Endothelial cell of umbilical vein (primary cell): ENCODE measurements at regions not wholly inside any gene's neighbourhood (a gene's known extent, or its start where the extent isn't known, plus 50 kb on each side); places are given as distances from the start of the nearest gene placed in this dataset.

Experiments
- BruUV-seq: library from RNA; stranded (reverse); fragments of 400-500 nt; replicated peaks from 2 replicates; lab custom pipeline; 2021; lab: Mats Ljungman, UMichigan
- CTCF ChIA-PET: fragments of 300-600, 350-600 bp; sonication (Branson Sonifier 250); formaldehyde crosslinking; loops from one replicate; lab custom pipeline; 2021; ENCODE audit warnings: antibody characterized with exemption, inconsistent platforms; lab: Charles Lee
- POLR2A ChIA-PET: fragments of 300-600, 350-600 bp; sonication (Branson Sonifier 250); formaldehyde crosslinking; loops from one replicate; lab custom pipeline; 2021; ENCODE audit warnings: antibody characterized with exemption, inconsistent platforms; lab: Charles Lee
- DNase-seq: peaks from one replicate; pipeline ENCODE4 v3.0.0-alpha.2; 2011; ENCODE audit warnings: low read depth, low spot score
- FAIRE-seq: peaks from 2 replicates; lab custom pipeline; 2011; peaks lifted over from hg19 to GRCh38; lab: Jason Lieb, UNC
- H2AFZ ChIP-seq: 2 replicates; pipeline ENCODE4 v1.6.0; 2012; ENCODE audit warnings: low read depth, low read length, control low read depth, inconsistent platforms
- H3K27ac ChIP-seq: 2 replicates; pipeline ENCODE4 v1.5.1; 2011; ENCODE audit warnings: low read depth, mild to moderate bottlenecking, control low read depth, low read length, moderate library complexity; ENCODE audit not compliant: insufficient read depth
- H3K27me3 ChIP-seq, 2 experiments: 2 replicates each; pipeline versions ENCODE4 v1.6.0 to v1.6.1; 2011; ENCODE audit warnings: low read length in 2 of 2, mixed read lengths in 1 of 2; ENCODE audit not compliant: control insufficient read depth in 2 of 2, insufficient read depth in 2 of 2
- H3K36me3 ChIP-seq, 2 experiments: 2 replicates in 1 of 2; 3 replicates in 1 of 2; pipeline ENCODE4 v1.5.1; 2011; ENCODE audit warnings: low read length in 2 of 2, mild to moderate bottlenecking in 1 of 2, moderate library complexity in 1 of 2; ENCODE audit not compliant: control insufficient read depth in 2 of 2, insufficient read depth in 2 of 2; ENCODE audit errors: extremely low read depth in 1 of 2
- H3K4me1 ChIP-seq: 3 replicates; pipeline ENCODE4 v1.5.1; 2011; ENCODE audit warnings: mild to moderate bottlenecking, low read length; ENCODE audit not compliant: control insufficient read depth, insufficient read depth; ENCODE audit errors: extremely low read depth
- H3K4me2 ChIP-seq: 2 replicates; pipeline ENCODE4 v1.6.1; 2011; ENCODE audit warnings: low read length, control low read depth, mixed read lengths; ENCODE audit not compliant: insufficient read depth
- H3K4me3 ChIP-seq, 3 experiments: fragments of 200-600 bp in 1 of 3; sonication (generic), shearing (Covaris generic) in 1 of 3; replicated peaks in 1 of 3; 2 replicates each; pipeline ENCODE4 v1.5.1; 2011 to 2016; ENCODE audit warnings: control low read depth in 3 of 3, low read length in 3 of 3, mild to moderate bottlenecking in 2 of 3, inconsistent platforms in 1 of 3, low read depth in 1 of 3, moderate library complexity in 1 of 3; ENCODE audit not compliant: insufficient read depth in 1 of 3
- H3K79me2 ChIP-seq: 2 replicates; pipeline ENCODE4 v1.6.0; 2012; ENCODE audit warnings: low read length, inconsistent platforms; ENCODE audit not compliant: control insufficient read depth, insufficient read depth
- H3K9ac ChIP-seq: replicated peaks from 2 replicates; pipeline ENCODE3; 2011; ENCODE audit warnings: low read length, control low read depth; ENCODE audit not compliant: insufficient read depth; ENCODE audit errors: extremely low read depth
- H3K9me1 ChIP-seq: replicated peaks from 3 replicates; pipeline ENCODE4 v1.6.0; 2011; ENCODE audit warnings: mild to moderate bottlenecking, low read length; ENCODE audit not compliant: control insufficient read depth, insufficient read depth; ENCODE audit errors: extremely low read depth
- H3K9me3 ChIP-seq: replicated peaks from 2 replicates; pipeline ENCODE4 v1.5.1; 2012; ENCODE audit warnings: low read length, inconsistent platforms; ENCODE audit not compliant: control insufficient read depth, insufficient read depth
- H4K20me1 ChIP-seq: replicated peaks from 2 replicates; pipeline ENCODE3; 2011; ENCODE audit warnings: mild to moderate bottlenecking, low read length; ENCODE audit not compliant: control insufficient read depth, insufficient read depth; ENCODE audit errors: extremely low read depth
- CTCF ChIP-seq, 2 donors: IDR thresholded peaks; 1 replicate in 1 of 2; 2 replicates in 1 of 2; pipeline ENCODE4 v1.5.1; 2011; ENCODE audit warnings: low read length in 2 of 2, mild to moderate bottlenecking in 2 of 2, moderate library complexity in 2 of 2, control low read depth in 1 of 2, inconsistent platforms in 1 of 2, low read depth in 1 of 2; ENCODE audit not compliant: insufficient read depth in 1 of 2; ENCODE audit errors: extremely low read depth in 1 of 2
- FOS ChIP-seq: IDR thresholded peaks from 2 replicates; pipeline ENCODE4 v1.6.1; 2011; ENCODE audit warnings: mild to moderate bottlenecking, low read length, moderate library complexity, borderline replicate concordance; ENCODE audit not compliant: insufficient read depth
- GATA2 ChIP-seq: IDR thresholded peaks from 2 replicates; pipeline ENCODE4 v1.7.0; 2011; ENCODE audit warnings: low read depth, mild to moderate bottlenecking, moderate library complexity, mixed read lengths, low read length; ENCODE audit not compliant: insufficient read length, insufficient read depth
- JUN ChIP-seq: IDR thresholded peaks from 2 replicates; pipeline ENCODE4 v1.6.1; 2011; ENCODE audit warnings: borderline replicate concordance, low read depth; ENCODE audit not compliant: insufficient read length, insufficient read depth
- MAX ChIP-seq: IDR thresholded peaks from 2 replicates; pipeline ENCODE4 v1.6.1; 2011; ENCODE audit not compliant: insufficient read depth, insufficient read length
- MYC ChIP-seq: IDR thresholded peaks from one replicate; pipeline ENCODE4 v1.6.1; 2011; ENCODE audit warnings: mild to moderate bottlenecking, low read depth, low read length
- POLR2A ChIP-seq: IDR thresholded peaks from 2 replicates; pipeline ENCODE4 v1.6.1; 2012; ENCODE audit warnings: low read depth, mild to moderate bottlenecking, control low read depth, low read length
- dilution Hi-C: fragments of 300-500 bp; cut with MboI; formaldehyde crosslinking; loops from one replicate; pipeline ENCODE4 v1.15.0; 2019; ENCODE audit warnings: low sequenced_read_pairs; ENCODE audit not compliant: extremely low pct_ligation_motif_present
- intact Hi-C: fragments of 100-400 bp; cut with micrococcal nuclease; formaldehyde crosslinking; loops from one replicate; pipeline ENCODE4 v1.10.0; 2022

- POLR2A ChIA-PET = no interaction called here
- H3K9me1 ChIP-seq = no peaks in the 10 kb centered on the region
- H3K27ac ChIP-seq = no peak overlapping the region
- intact Hi-C loops (no loop called here), dilution Hi-C loops (no loop called here)
- FAIRE-seq (no peak), DNase-seq (no peak)
- no TSS peak for BruUV-seq
- CTCF ChIA-PET = no interaction called here
- no peak overlapping the region for H2AFZ ChIP-seq
- no peak overlapping the region for H3K4me3 ChIP-seq
- H3K36me3 ChIP-seq = no peaks in the 10 kb centered on the region
- H4K20me1 ChIP-seq = no peaks in the 10 kb centered on the region
- peaks cover 3% of the 10 kb centered on the region for H3K4me1 ChIP-seq
- TF ChIP-seq POLR2A (no peak), JUN (no peak), MAX (no peak), GATA2 (no peak), MYC (no peak), FOS (no peak), CTCF (IDR thresholded peaks at IDR 0.05; ENCODE audit: extremely low read depth in 1 of 2, insufficient read depth in 1 of 2, low read depth in 1 of 2, low read length in 2 of 2) (no peak)
- H3K9ac ChIP-seq = no peak overlapping the region
- H3K79me2 ChIP-seq = no peaks in the 10 kb centered on the region
- no peaks in the 10 kb centered on the region for H3K27me3 ChIP-seq
- no peaks in the 10 kb centered on the region for H3K9me3 ChIP-seq
- no peak overlapping the region for H3K4me2 ChIP-seq
Observed at GRCh38 chr12:23099104-23099503, 474.1 kb downstream of the ETNK1 start.

GRCh38 chr12:23099604-23100003, 474.6 kb downstream of the ETNK1 start:
- no peaks in the 10 kb centered on the region for H4K20me1 ChIP-seq
- H3K27ac ChIP-seq = no peak overlapping the region
- no peak for TF ChIP-seq CTCF (IDR thresholded peaks at IDR 0.05; ENCODE audit: extremely low read depth in 1 of 2, insufficient read depth in 1 of 2, low read depth in 1 of 2, low read length in 2 of 2)
- peak; percentile 49 for TF ChIP-seq FOS
- dilution Hi-C loops = no loop called here
- H3K9me3 ChIP-seq = no peaks in the 10 kb centered on the region
- no peak overlapping the region for H2AFZ ChIP-seq
- no peak overlapping the region for H3K4me3 ChIP-seq
- intact Hi-C loops = no loop called here
- FAIRE-seq (no peak), DNase-seq (no peak)
- H3K27me3 ChIP-seq = no peaks in the 10 kb centered on the region
- ChIA-PET CTCF (no interaction called here), POLR2A (no interaction called here)
- H3K36me3 ChIP-seq = no peaks in the 10 kb centered on the region
- H3K79me2 ChIP-seq = no peaks in the 10 kb centered on the region
- no peaks in the 10 kb centered on the region for H3K9me1 ChIP-seq
- BruUV-seq = no TSS peak
- H3K4me1 ChIP-seq = peaks cover 3% of the 10 kb centered on the region
- no peak overlapping the region for H3K9ac ChIP-seq
- no peak overlapping the region for H3K4me2 ChIP-seq
